Loucy (cell line): ENCODE measurements at regions not wholly inside any gene's neighbourhood (a gene's known extent, or its start where the extent isn't known, plus 50 kb on each side); places are given as distances from the start of the nearest gene placed in this dataset.

Source experiments
- H2AFZ ChIP-seq: fragments of 200-600 bp; sonication (generic); 2 replicates; pipeline ENCODE4 v1.6.0; 2016; ENCODE audit warnings: antibody characterized with exemption, mild to moderate bottlenecking, low read length, moderate library complexity
- H3F3A ChIP-seq: fragments of 200-600 bp; 2 replicates; pipeline ENCODE4 v1.6.0; 2016; ENCODE audit warnings: antibody characterized with exemption, low read depth, mild to moderate bottlenecking
- H3K27me3 ChIP-seq: fragments of 200-600 bp; sonication (generic); 2 replicates; pipeline ENCODE4 v1.6.1; 2014; ENCODE audit warnings: low read length, mild to moderate bottlenecking; ENCODE audit not compliant: insufficient read depth, poor library complexity, severe bottlenecking
- H3K36me3 ChIP-seq: fragments of 200-600 bp; sonication (generic); 2 replicates; pipeline ENCODE4 v1.6.1; 2016; ENCODE audit warnings: low read length; ENCODE audit not compliant: insufficient read depth
- H3K4me1 ChIP-seq: fragments of 200-600 bp; sonication (generic); 2 replicates; pipeline ENCODE4 v1.5.1; 2014; ENCODE audit warnings: low read length, mild to moderate bottlenecking; ENCODE audit not compliant: insufficient read depth, poor library complexity, severe bottlenecking
- H3K4me2 ChIP-seq: fragments of 200-600 bp; sonication (generic); 2 replicates; pipeline ENCODE4 v1.6.0; 2014; ENCODE audit warnings: antibody characterized with exemption, low read length, low read depth, mild to moderate bottlenecking; ENCODE audit not compliant: poor library complexity, severe bottlenecking
- H3K4me3 ChIP-seq: fragments of 200-600 bp; sonication (generic); 2 replicates; pipeline ENCODE4 v1.5.1; 2014; ENCODE audit warnings: low read length, mild to moderate bottlenecking, mixed read lengths; ENCODE audit not compliant: poor library complexity, severe bottlenecking
- H3K79me2 ChIP-seq: fragments of 200-600 bp; sonication (generic); 2 replicates; pipeline ENCODE4 v1.6.1; 2014; ENCODE audit warnings: low read length; ENCODE audit not compliant: insufficient read depth
- H3K9ac ChIP-seq: fragments of 200-600 bp; sonication (generic); 2 replicates; pipeline ENCODE4 v1.6.0; 2014; ENCODE audit warnings: mild to moderate bottlenecking, low read depth, low read length, moderate library complexity; ENCODE audit not compliant: poor library complexity, severe bottlenecking
- H3K9me2 ChIP-seq: fragments of 200-600 bp; sonication (generic); replicated peaks from 2 replicates; pipeline ENCODE4 v1.6.1; 2016; ENCODE audit warnings: low read depth, low read length, mixed read lengths
- H3K9me3 ChIP-seq: fragments of 200-600 bp; sonication (generic); 2 replicates; pipeline ENCODE4 v1.6.1; 2014; ENCODE audit warnings: mild to moderate bottlenecking, antibody characterized with exemption, low read length, low read depth; ENCODE audit not compliant: insufficient read depth
- H4K20me1 ChIP-seq: fragments of 200-600 bp; sonication (generic); 2 replicates; pipeline ENCODE4 v1.6.0; 2014; ENCODE audit warnings: antibody characterized with exemption, low read length, mild to moderate bottlenecking; ENCODE audit not compliant: insufficient read depth, poor library complexity, severe bottlenecking
- EZH2phosphoT487 ChIP-seq: fragments of 200-600 bp; IDR thresholded peaks from 2 replicates; pipeline ENCODE4 v1.6.1; 2018; ENCODE audit warnings: antibody characterized with exemption, mild to moderate bottlenecking, moderate library complexity, borderline replicate concordance
- TF ChIP-seq, protein P1 (sequence below): fragments of 200-600 bp; sonication (generic); conservative IDR thresholded peaks from 2 replicates; pipeline ENCODE4 v1.5.1; 2014; ENCODE audit warnings: mild to moderate bottlenecking, antibody characterized with exemption, low read length

- Histone ChIP-seq H3K9me2 (no peaks in the 10 kb centered on the region), H3K27me3 (no peaks in the 10 kb centered on the region), H3K36me3 (no peaks in the 10 kb centered on the region), H4K20me1 (no peaks in the 10 kb centered on the region), H3K9ac (no peak overlapping the region), H3K9me3 (no peaks in the 10 kb centered on the region), H3K4me3 (no peak overlapping the region), H3F3A (no peaks in the 10 kb centered on the region), H3K4me2 (no peak overlapping the region), H3K4me1 (no peaks in the 10 kb centered on the region), H3K79me2 (no peaks in the 10 kb centered on the region), H2AFZ (no peak overlapping the region)
- no peak for TF ChIP-seq EZH2phosphoT487
- TF ChIP-seq, protein P1, sequence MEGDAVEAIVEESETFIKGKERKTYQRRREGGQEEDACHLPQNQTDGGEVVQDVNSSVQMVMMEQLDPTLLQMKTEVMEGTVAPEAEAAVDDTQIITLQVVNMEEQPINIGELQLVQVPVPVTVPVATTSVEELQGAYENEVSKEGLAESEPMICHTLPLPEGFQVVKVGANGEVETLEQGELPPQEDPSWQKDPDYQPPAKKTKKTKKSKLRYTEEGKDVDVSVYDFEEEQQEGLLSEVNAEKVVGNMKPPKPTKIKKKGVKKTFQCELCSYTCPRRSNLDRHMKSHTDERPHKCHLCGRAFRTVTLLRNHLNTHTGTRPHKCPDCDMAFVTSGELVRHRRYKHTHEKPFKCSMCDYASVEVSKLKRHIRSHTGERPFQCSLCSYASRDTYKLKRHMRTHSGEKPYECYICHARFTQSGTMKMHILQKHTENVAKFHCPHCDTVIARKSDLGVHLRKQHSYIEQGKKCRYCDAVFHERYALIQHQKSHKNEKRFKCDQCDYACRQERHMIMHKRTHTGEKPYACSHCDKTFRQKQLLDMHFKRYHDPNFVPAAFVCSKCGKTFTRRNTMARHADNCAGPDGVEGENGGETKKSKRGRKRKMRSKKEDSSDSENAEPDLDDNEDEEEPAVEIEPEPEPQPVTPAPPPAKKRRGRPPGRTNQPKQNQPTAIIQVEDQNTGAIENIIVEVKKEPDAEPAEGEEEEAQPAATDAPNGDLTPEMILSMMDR = no peak
Measured at GRCh38 chr10:1896153-1896552, 158.8 kb upstream of the ADARB2 start.

- Histone ChIP-seq H2AFZ (no peak overlapping the region), H3K27me3 (no peaks in the 10 kb centered on the region), H3K9me2 (no peaks in the 10 kb centered on the region), H3K9ac (no peak overlapping the region), H3K79me2 (no peaks in the 10 kb centered on the region), H3K4me2 (no peak overlapping the region), H4K20me1 (no peaks in the 10 kb centered on the region), H3K9me3 (no peaks in the 10 kb centered on the region), H3K36me3 (no peaks in the 10 kb centered on the region), H3F3A (no peaks in the 10 kb centered on the region), H3K4me3 (no peak overlapping the region), H3K4me1 (no peaks in the 10 kb centered on the region)
- TF ChIP-seq, protein P1 = no peak
- TF ChIP-seq EZH2phosphoT487 = no peak
Measured at GRCh38 chr10:1895691-1896090, 158.4 kb upstream of the ADARB2 start.

DNA sequence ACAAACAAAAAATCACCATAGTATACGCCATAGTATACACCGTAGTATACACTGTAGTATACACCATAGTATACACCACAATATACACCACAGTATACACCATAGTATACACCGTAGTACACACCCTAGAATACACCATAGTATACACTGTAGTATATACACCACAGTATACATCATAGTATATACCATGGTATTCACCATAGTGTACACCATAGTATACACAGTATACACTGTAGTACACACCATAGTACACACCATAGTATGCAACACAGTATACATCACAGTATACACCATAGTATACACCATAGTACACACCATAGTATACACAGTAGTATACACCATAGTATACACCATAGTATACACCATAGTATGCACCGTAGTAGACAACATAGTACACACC lies 157.6 kb upstream of the ADARB2 start:
- H3K36me3 ChIP-seq = no peaks in the 10 kb centered on the region
- TF ChIP-seq, protein P1 = no peak
- TF ChIP-seq EZH2phosphoT487 = no peak
- no peak overlapping the region for H3K4me2 ChIP-seq
- no peak overlapping the region for H2AFZ ChIP-seq
- no peaks in the 10 kb centered on the region for H3K4me1 ChIP-seq
- H3K4me3 ChIP-seq = no peak overlapping the region
- H3F3A ChIP-seq = no peaks in the 10 kb centered on the region
- no peaks in the 10 kb centered on the region for H3K79me2 ChIP-seq
- H3K9ac ChIP-seq = no peak overlapping the region
- no peaks in the 10 kb centered on the region for H4K20me1 ChIP-seq
- H3K9me2 ChIP-seq = no peaks in the 10 kb centered on the region
- no peaks in the 10 kb centered on the region for H3K27me3 ChIP-seq
- no peaks in the 10 kb centered on the region for H3K9me3 ChIP-seq
